Iris pigment epithelial cell (primary cell): ENCODE measurements at regions not wholly inside any gene's neighbourhood (a gene's known extent, or its start where the extent isn't known, plus 50 kb on each side); places are given as distances from the start of the nearest gene placed in this dataset.
"Not testable (repeated sequence)": the region's sequence is repeated elsewhere in the genome, so short reads cannot be mapped to it uniquely, and the experiment has no call there.

Experiments used
- DNase-seq: peaks from one replicate; pipeline ENCODE4 v3.0.0-alpha.2; 2011; ENCODE audit warnings: low read depth

DNA sequence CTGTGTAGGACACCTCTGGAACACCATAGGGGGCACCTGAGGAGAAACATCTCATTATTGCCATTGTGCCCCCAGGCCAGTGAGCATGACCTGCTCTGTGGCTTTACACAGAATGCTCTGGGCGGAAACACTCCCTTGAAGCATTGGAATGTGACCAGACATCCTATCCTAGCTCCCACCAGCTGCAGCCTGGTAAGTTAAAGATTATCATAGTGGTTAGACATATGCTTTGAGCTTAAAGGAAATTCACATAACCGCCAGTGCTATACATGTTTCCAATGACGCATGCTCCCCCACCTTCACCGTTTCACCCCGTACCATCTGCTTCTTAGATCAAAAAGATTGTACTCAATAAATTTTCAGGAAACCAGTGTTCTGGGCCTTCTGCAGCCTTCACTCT lies 217.7 kb upstream of the CENPE start:
- no peak for DNase-seq

DNA sequence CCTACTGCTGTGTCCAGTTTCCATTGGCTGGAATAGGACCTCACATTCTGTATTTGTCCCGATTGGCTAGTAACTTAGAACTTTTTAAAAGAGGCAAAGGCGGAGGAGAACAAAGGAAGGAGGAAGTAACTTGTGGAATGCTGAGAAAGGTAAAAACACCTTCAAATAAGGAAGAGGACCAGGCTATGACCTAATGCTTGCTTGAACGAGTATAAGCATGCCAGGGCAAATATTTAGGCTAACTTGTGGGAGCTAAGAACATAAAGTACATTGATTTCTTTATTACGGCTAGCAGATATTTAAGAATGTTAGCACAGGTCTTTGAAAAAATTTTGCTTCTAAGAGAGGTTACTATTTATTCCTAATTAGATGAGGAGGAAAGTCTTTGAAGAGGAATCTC lies 214.5 kb upstream of the CENPE start:
- DNase-seq, result not testable (repeated sequence)

DNA sequence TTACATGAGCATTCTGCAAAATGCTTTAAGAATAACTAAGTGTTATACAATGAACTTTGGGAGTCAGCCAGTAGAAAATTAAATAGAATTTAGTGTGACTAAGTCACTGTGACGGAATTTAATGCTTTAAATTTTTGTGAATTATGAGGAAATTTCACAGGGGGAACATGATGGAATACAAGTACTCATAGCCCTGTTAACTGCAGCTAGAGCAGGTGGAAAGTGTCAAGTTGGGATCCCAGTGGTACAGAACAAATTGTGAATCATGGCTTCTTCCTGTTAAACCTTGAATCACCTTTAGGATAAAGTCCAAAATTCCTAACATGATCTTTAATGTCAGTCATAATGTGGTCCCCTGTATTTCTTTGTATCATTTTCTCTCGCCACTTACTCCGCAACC lies 212.2 kb upstream of the CENPE start:
- DNase-seq, result no peak

DNA sequence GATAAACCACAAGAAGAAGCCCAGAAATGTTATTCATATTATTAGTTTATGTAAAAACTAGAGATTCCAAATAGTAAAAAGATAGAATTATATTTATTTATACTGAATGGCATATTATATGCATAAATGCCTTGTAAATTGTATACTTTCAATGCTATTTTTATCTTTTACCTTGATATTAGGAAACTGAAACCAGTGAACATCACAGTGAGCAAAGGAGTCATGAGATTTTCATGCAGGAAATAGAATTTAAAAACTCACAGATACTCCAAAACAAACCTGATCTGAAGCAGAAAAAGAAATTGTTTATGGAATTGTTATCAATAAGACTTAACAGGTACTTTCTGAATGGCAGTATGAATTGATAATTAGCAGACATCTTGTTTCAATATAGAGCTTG lies 207.3 kb upstream of the CENPE start:
- no peak for DNase-seq

DNA sequence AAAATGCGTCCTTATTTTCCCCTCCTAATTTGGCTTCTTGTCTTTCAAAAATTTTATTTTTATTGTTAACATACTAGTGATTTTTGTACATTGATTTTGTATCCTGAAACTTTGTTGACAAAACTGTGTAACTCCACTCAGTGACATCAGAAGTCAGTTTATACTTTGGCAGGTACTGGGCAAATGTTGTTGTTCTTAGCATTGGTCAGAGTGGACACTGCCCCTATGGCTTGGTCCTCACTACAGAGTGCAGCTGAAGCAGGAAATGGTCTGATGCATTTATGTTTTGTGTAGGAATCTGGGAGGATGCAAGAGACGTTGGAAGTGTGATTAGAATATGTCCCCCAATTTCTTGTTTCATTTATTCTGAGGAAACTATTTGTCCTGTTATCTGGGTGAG lies 205.5 kb upstream of the CENPE start:
- DNase-seq, result no peak

GRCh38 chr4:103402198-103402597 lies 204.1 kb upstream of the CENPE start:
- DNase-seq, result no peak

GRCh38 chr4:103400405-103400804 lies 202.3 kb upstream of the CENPE start:
- peak; percentile 49 for DNase-seq

GRCh38 chr4:103397541-103397940 lies 199.4 kb upstream of the CENPE start:
- DNase-seq, result no peak

- not testable (repeated sequence) for DNase-seq
These were observed 189.4 kb upstream of the CENPE start for GRCh38 chr4:103387508-103388011.

GRCh38 chr4:103385565-103385964 lies 187.4 kb upstream of the CENPE start:
- not testable (repeated sequence) for DNase-seq

- DNase-seq, result peak; percentile 62
These were observed 177.1 kb upstream of the CENPE start for GRCh38 chr4:103375278-103375677.

- no peak for DNase-seq
These were observed 176.6 kb upstream of the CENPE start for GRCh38 chr4:103374758-103375157.

DNA sequence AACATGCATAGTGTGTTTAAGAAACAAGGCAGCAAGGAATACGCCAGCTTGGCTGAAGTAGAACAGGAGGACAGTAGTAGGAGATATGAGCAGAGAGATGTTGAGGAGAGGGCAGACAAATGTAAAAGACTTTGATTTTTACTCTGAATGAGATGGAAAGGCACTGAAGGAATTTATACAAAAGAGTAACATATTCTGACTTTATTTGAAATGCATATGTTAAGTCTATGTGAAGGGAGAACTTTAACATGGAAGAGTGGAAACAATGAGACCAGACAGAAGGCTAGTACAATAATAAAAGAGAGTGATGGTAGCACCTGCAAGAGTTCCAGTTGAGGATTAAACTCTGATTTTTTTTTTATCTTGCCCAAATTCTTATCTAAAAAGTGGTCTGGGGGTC lies 176.2 kb upstream of the CENPE start:
- DNase-seq, result no peak

DNA sequence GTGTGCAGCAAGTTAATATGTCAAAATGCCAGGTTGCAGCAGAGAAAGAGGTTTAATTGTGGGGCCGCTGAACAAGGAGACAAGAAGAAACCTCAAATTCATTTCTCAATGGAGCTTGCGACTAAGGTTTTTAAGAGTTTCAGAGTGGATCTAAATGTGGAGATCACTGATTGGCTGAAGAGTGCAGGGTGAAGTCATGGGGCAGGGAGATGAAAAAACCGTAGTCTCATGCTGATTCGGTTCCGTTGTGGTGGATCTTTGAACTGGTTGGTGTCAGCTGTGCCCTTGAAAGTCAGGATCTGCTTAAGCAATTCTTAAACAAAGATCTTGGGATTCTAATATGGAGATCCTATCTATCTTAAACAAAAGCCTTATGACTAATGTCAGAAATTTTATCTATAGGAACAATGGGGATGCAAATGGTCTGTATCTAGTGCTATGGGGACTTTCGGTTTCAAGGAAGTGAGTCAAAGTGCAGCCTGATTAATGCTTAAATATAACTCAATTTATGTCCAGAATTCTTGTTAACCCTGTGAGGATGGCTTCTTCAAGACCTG lies 173.9 kb upstream of the CENPE start:
- no peak for DNase-seq

- DNase-seq, result no peak
These were observed 172.2 kb upstream of the CENPE start for GRCh38 chr4:103370336-103370735.

DNA sequence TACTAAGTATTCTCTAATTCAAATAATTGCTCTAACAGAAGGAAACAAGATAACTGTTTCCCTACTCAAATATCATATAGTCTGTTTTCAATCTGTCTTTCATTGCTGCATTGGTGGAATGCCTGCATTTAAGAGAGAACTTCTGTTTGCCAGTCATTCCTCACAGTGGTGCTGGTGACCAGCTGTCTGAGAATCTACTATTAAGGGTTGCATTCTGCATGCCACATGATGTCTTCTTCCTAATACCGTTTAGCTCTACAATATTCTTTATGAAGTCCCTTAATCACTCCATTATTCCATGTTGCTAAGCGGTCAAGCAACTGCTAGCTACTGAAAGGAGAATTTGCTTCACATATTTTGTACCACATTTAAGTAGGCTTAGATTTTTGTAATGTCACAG lies 167.1 kb upstream of the CENPE start:
- no peak for DNase-seq

DNA sequence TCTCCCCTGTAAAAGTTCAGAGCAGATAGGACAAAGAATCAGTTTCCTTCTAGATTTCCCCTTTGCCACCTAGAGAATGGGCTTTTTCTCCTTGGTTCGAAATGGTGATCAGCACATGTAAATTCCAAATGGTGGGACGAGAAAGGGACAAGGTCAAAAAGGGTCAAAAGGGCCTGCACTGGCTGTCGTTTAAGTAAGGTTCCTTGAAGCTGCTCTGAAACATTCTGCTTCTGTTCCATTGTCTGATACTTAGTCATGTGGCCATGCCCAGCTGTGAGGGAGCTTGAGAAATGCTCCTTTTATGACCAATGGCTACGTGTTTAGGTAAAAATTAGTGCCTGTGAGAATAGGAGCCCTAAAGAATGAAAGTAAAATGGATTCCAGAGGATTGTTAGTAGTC lies 165.9 kb upstream of the CENPE start:
- DNase-seq, result no peak

- DNase-seq, result no peak
These were observed 163.8 kb upstream of the CENPE start for GRCh38 chr4:103361926-103362325.

GRCh38 chr4:103359900-103360299 lies 161.8 kb upstream of the CENPE start:
- DNase-seq, result no peak

DNA sequence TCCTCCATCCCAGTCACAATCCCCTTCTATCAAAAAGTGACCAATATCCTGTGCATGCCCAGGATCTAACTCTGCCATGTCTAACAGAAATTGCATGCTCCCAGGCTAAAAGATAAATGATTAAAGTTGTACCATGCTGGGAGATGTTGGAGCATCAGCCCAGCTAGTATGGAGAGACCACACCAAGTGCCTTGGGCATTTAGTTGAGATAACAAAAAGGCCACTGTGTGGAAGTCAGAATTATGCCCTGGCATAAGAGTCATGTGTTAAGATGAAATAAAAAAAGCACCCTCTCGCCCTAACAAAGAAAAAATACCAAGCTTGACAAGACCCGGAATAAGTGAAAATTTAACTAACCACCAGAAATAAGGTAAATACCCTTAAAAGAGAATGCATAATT lies 155.9 kb upstream of the CENPE start:
- no peak for DNase-seq

DNA sequence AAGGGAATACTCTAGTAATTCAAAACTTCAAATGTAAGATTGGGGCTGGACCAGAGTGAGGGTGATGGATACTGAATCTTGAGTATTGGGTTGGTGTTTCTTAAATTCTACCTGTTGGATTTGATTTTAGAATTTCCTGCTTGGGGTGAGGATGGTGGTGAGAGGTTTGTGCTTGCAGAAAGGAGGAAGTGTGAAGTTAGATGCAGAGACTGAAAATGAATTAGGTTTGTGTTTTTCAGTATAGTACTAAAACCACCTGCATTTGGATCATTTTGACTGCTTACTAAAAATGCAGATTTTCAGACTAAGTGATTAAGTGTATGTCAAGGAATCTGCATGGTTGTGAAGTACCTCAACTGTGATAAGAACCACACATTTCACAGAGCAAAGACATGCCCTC lies 131.5 kb upstream of the CENPE start:
- DNase-seq, result no peak

- DNase-seq, result no peak
These were observed 126.7 kb upstream of the CENPE start for GRCh38 chr4:103324811-103325210.

GRCh38 chr4:103318327-103318726 lies 120.2 kb upstream of the CENPE start:
- no peak for DNase-seq

DNA sequence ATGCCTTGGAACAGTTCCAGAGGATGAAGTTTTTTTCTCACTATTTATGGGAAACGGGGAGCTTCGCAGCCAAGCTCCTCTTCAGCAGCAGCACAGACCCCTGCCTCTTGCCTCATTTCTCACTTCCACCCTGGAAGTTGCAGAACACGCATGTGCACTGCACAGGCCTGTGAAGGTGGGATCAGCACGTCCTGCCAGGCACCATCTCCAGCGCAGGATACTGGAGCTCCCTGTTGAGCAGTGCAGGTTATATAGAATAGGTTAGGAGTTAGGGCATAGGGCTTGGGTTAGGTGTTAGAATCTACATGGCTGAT lies 110.1 kb upstream of the CENPE start:
- DNase-seq, result no peak
